GM19467 (cell line): ENCODE measurements at regions not wholly inside any gene's neighbourhood (a gene's known extent, or its start where the extent isn't known, plus 50 kb on each side); places are given as distances from the start of the nearest gene placed in this dataset.

ENCODE experiments used
- ATAC-seq: cut with Tn5 transposase; IDR thresholded peaks from one replicate; pipeline ENCODE4 v1.9.1; 2021; ENCODE audit warnings: mild to moderate bottlenecking, moderate library complexity; ENCODE audit not compliant: unreplicated experiment

DNA sequence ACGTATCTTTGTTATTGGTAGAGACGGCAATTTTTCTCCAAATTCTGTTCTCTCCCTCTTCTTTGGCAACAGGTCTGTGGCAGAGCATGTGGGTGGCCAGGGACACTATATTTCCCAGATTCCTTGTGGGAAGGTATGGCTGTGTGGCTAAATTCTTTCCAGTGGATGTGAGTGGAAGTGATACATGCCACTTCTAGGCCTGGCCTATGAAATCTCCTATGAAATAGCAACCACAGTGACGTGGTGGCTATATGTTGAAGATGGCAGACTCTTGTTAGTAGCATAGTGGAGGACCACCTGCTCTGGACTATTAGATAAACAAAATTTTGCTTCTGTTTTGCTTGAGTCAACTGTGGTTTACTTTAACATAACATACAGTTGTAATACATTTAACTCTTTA lies 243.3 kb downstream of the IL20RB start:
- no peak for ATAC-seq

DNA sequence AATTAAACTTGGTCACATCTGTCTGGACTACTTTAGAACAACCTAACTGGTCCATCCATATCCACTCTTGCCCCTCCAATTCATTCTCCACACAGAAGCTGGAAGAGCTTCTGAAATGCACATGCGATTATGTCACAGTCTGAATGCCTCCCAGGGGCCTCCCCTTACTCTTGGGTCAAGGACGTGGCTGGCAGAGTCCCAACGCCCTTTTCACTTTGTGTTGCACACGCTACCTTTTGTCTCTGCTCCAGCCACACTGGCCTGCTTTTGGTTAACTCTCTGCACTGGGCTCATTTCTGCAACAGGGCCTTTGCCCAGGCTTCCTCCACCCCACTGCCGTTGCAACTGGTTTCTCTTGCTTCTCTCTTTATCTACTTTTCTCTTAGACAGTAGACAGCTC lies 245.2 kb downstream of the IL20RB start:
- ATAC-seq, result no peak

DNA sequence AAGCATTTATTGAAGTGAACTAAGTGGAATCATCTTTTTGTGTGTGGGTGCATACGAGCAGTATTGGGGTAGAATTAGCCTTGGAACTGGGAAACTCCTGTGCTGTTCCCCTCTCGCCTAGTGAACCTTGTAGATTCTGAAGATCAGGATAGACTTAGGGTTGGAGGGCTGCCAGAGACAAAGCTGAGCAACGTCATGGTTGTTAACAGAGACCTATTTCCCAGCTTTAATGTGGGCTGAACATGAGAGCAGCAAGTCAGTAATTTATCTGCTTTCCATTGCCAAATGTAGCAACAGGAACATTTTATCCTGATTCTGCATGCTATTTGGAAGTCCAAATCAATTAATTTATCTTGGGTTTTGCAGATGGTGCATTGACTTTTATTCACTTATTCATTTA lies 246.6 kb downstream of the IL20RB start:
- no peak for ATAC-seq

DNA sequence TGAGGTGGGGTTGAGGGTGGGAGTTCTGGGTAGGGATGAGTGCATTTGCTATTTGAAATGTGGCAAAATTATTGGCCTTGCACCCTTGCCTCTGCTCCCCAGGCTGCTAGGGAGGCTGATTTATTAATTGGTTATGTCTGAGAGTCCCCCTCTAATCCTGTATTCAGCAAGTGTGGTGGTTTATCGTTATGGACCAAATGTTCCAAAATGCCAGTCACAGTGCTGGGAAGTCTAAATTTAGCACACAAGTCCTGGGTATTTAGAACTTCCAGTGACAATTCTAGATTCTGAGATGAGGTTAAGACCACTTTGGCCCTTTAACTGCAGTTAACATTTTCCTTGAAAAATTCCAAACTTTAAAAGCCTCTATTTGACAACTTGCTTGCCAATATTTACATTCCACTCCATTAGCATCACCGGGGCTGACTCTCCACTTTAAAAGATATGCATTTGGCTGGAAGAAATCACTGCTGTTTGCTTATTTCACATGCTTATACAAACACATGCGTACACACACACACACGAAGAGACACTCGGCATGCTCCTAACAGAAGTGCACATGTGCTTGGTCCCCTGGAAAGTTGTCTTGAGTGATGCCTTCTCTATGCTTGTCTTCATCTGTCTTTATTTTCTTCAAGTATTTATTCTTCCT lies 247.7 kb downstream of the IL20RB start:
- no peak for ATAC-seq

DNA sequence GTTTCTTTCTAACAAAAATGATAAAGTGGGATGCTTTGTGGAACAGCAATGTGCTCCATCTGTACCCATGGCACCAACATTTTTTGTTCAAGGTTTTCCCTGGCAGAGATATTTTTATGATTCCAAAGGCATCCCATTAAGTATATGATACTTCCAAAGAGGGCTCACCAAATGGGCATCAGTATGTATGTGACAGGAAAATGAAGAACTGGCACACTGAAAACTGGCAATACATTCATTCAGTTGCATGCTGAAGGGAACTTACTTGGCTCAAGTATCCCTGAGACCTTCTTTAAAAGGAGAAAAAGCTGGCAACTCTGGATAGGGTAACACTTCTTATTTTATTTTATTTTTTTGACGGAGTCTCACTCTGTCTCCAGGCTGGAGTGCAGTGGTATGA lies 249.8 kb downstream of the IL20RB start:
- no peak for ATAC-seq

DNA sequence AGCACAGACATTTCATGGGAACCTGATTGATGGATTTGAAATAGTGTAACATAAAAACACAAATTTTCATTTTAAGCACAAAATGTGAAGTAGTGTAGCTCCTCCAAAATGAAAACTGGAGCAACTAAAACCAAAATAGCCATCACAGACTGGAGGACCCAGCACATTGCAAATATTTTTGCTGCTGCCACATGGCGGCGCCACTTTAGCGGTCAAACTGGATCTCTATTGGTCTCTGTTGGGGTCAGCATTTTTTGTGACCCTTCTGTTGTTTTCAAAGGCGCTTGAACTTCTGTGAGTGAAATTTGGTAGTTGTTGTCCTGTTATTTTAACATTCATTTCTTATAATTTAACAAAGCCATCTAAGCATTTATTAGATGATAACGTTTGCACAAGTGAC lies 259.9 kb downstream of the IL20RB start:
- no peak for ATAC-seq

DNA sequence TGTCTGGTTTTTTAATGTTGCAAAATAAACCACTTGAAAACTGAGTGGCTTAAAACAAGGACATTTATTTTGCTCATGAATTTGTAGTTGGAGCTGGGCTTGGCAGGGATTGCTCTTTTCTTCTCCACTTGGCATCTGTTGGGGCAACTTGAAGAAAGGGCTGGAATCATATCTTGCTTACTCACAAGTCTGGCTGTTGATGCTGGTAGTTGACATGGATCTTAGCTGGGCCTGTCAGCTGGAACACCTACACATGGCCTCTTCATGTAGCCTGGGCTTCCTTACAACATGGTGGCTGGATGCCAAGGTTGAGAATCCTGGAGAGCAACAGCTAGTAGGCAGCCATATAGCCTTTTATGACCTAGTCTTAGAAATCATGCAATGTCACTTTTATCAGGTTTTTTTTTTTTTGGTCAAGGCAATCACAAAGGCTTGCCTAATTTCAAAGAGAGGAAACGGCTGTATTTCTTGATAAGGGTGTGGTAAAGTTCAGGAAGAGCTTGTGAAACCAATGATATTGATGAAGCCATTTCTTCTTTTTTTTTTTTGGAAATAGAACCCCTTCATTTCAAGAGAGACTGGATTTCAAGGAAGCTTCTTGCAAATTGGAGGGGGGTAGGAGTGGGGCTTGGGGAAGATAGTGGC lies 262.1 kb downstream of the IL20RB start:
- no peak for ATAC-seq

DNA sequence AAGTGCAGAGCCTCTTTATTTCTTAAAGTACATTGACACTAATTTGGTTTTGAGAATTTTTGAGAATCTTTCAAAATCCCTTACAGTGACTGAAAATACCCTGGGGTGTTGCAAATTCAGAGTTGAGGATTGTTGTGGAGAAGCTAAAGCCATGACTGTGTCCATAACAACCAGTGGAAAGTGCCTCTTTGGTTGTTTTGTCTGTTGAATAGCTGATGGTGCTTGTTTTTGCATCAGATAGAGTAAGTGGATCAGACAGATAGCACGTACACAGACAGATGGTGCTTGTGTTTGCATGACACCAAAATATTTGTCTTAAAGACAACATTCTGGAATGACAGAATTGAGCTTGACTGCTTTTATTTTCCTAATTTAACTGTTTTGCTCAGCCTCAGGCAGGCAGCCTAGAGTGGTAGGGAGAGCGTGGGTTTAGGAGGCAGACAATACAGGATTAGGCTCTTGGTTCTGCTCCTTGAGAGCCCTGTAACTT lies 265.0 kb downstream of the IL20RB start:
- ATAC-seq, result no peak

DNA sequence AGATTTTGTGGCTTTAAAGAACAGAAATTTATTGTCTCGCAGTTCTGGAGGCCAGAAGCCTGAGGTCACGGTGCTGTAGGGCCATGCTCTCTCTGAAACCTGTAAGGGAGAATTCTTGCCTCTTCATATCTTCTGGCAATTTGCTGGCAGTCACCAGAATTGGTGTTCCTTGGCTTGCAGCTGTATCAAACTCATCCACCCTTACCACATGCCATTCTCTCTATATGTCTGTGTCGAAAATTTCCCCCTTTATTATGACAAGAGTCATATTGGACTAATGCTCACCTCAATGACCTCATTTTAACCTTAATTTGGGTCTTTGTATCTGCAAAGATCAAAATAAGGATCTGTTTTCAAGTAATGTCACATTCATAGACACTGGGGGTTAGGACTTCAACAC lies 266.7 kb downstream of the IL20RB start:
- no peak for ATAC-seq

DNA sequence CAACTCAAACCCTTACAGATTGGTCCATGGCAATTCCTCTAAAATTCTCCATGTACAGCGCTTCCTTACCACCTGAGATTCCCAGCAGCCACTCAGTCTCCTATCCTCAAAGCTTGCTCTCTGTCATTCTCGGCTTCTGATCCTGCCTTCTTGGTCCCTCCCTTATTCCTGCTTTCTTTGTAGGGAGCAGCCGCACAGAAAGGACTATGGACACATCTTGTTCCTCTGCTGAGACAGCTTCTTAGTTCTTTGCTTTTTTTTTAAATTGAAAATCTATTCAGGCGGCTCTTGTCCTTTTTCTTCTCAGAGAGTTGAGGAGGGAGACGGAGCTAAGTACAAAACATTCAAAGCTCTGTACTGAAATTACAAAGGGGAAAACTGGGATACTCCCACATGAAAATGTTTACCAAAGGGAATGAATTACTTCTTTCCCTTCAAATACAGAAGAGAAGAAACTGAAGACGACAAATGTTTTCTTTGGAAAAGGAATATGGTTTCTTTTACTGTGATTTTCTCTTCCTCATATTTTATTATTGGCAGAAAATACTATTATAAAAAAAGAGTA lies 285.1 kb downstream of the IL20RB start:
- ATAC-seq, result no peak

DNA sequence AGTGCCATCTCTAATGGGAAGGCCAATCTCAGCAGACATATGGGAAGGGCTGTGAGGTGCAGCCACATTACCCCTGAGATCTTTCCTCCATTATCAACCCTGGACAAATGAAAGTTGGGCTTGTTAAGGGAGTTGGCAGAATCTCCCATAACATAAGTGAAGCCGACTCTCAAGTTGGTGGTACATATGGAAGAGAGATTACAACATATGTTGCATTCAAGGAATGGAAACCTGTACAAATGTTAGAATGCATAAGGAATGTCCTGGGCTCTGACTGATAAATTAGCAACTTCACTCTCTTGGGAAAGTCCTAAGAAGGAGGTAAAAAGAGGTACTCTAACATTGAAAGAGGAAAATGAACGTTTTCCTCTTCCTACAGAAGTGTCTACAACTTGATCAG lies 288.7 kb downstream of the IL20RB start:
- no peak for ATAC-seq

DNA sequence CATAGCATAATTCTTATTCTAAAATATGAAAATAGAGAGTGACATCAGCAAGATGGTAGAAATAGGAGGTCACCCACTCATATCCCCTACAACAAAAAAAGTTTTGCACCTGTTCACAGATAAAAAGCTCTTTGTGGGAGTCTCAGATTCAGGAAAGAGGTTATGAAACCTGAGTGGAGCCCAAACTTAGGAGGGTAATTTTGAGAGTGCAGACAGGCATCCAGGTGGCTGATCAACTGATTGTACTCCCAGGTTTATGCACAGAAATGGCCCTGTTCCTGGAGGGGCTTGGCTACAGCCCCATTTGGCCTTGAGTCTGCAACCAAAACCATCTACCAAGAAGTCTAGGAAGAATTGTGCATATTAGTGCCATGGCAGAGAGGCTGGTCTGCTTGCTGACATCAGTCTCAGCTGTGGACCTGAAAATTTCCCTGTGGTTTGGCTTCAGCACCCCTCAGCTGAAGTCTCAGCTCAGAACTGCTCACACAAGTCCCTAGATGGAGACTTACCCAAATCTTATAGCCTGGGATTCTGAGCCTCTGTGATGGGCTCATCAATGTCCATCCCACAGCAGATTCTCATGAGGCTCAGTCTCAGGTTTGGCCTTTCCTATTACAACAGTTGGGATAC lies 291.6 kb downstream of the IL20RB start:
- ATAC-seq, result no peak

DNA sequence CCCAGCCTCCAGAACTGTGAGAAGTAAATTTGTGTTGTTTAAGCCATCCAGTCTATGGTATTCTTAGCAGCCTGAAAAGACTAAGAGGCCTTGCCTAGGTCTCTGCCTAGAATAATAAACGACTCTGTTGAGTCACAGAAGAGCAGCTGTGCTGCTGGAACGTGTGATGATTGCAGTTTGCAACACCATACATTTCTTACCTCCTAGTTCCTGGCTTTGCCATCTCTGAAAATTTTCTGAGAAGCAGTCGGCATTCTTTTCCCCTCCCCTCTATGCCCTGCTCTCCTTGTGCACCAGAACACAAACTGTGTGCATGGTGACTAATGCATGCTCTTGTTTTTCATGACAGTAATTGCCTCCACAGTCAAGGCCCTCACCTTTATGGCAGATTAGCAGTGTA lies 301.3 kb downstream of the IL20RB start:
- no peak for ATAC-seq

DNA sequence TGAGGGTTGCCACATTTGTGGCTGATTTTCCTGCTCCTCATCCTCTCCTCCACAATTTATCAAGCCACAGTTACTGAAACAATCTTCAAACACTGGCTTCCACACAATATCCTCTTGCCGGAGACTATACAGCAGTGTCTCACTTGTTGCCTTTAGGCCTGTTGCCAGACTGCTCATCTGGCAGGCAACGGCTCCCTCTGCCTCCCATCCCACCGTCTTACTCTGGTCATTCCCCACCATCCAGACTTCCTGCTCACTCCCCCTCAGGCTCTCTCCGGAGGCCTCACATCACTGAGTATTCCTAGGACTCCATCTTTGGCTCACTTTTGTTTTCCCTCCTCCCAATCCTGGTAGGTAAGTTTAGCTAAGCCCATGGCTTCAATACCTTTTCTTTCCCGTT lies 301.9 kb downstream of the IL20RB start:
- ATAC-seq, result no peak

DNA sequence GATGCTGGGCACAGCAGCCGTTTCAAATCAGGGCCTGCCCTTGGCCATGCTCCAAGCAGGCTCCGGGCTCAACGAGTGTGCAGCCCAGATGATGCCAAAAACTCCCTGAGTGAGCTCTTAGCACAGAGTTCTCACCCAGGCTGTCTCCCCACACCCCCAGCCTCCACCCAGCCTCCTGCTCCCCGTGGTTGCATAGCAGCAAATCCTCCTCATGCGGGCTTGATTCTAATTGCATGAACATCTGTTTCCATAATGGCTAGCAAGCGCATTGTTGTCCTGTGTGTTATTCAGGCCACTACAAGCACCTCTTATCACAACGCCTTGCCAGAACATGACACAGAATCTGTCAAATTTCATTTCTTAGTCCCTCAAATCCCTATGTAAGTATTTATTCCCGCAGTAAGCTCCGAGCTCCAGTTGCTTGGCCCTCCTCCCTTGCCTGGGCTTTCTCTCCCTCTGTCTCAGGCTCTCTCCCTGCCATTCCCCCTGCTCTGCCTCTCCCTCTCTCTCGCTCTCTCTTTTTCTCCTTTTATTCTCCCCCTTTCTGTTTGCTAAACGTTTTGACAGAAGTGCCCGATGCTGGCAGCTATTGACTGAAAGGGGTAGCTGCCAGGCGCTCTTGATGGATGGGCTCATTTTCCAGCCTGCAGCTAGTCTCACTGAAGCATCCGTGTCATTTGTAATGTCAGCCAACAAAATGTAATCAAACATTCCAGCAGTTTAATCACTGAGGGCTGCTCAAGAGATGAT lies 306.5 kb downstream of the IL20RB start:
- no peak for ATAC-seq

DNA sequence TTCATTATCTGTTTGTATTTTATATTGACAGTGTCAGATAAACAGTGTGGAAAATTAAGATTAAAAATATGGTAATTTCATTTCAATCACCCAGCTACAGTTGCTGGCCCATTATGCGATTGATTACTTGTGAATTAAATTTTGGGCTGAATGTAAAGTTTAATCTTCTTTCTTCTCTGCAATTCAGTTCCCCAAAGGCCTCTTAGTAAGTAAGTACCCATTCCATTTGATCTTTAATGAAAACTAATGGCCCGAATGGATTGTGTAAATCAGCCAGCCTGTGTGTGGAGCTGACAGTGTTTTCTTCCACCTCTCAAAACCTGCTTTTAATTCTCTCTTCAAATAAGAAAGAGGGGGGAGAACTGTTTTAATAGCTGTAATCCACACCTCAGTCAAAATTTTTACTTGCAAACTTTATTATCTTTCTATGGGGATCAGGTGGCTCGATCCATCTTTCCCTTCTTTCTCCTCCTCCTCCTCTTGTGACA lies 307.1 kb downstream of the IL20RB start:
- no peak for ATAC-seq

DNA sequence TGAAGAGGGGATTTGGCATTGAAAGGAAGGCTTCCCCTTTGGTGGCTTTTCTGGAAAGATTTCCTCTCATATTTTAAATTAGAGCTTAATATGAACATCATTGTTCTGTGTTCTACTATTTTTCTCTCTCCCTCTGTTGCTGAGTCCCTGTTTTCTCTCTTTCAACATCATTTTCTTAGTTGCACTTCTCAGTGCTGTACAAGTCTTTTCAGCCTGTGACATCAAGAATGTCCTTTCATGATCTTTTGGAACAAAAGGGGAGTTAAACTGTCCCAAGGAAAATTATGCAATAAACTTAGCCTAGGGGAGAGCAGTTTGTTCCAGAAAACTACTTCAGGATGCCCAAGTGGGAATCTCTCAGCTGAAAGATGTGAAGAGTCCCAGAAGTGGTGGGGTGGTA lies 325.1 kb downstream of the IL20RB start:
- ATAC-seq, result no peak

DNA sequence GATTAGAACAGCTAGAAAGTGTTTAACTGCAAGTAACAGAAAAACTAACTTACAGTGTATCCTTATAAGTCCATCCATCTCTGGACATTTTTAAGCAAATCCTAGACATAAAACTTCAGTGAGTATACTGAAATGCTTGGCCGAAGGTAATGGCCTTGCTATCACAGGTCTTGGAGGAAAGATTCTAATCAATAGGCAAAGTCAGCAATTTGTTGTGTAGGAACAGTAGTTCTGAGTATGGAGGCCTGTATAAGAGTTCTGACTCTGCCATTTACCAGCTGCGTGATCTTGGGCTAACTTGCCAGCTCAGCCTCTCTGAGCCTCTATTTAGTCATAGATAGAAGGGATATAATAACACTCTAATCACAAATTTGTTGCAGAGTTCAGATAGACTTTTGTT lies 328.1 kb downstream of the IL20RB start:
- no peak for ATAC-seq

DNA sequence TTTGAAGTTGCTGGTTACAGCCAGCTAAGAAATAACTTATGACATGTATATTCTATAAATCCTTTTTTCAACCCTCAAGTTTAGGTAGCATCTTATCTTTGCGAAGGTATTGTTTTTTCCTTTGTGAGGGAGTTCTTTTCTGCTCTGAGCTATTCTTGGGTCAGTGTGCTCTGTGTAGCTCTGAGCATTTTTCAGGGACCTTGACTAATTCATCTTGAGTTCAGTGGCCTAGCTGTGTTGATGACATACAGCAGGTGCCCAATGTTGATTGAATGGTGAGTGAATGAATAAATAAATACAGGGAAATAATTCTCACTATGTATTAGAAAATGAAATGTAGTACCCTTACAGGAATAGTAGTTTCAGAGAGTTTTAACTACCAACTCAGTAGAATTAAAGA lies 335.3 kb downstream of the IL20RB start:
- no peak for ATAC-seq

DNA sequence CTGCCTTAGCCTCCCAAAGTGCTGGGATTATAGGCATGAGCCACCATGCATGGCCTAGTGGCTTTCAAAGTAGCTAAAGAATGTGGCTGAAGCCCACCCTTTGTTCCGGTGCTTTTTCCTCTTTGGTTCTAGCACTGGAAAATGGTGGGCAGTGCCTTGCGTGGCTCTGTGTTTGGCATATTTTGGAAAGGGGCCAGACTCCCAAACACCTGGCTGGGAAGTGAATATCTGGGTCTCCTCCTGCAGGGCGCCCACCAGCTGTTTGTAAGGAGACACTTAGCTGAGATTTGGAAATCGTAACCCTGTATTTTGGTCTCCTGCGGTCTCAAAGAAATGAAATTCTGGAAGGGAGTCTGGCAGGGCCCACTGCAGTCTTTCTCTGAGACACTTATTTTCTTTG lies 336.4 kb downstream of the IL20RB start:
- no peak for ATAC-seq

DNA sequence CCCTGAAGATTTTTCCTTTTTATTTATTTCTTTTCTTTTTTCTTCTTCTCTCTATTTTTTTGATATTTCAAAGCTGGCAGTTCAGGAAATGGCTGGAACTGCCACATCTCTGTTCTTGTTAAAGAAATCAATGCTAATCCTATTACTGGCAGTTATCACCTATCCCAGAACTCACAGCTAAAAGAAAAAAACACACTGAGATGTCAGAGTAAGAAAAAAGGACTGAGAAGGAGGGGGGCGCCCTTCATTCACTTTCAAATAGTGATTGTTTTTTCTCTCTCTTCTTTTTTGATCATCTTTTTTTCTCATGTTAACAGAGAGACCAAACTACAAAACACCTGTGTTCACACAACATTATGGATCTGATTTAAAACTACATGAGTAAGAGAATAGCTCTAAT lies 337.1 kb downstream of the IL20RB start:
- ATAC-seq, result no peak
